ENCODE measurements at regions not wholly inside any gene's neighbourhood (a gene's known extent, or its start where the extent isn't known, plus 50 kb on each side); places are given as distances from the start of the nearest gene placed in this dataset.

DNA sequence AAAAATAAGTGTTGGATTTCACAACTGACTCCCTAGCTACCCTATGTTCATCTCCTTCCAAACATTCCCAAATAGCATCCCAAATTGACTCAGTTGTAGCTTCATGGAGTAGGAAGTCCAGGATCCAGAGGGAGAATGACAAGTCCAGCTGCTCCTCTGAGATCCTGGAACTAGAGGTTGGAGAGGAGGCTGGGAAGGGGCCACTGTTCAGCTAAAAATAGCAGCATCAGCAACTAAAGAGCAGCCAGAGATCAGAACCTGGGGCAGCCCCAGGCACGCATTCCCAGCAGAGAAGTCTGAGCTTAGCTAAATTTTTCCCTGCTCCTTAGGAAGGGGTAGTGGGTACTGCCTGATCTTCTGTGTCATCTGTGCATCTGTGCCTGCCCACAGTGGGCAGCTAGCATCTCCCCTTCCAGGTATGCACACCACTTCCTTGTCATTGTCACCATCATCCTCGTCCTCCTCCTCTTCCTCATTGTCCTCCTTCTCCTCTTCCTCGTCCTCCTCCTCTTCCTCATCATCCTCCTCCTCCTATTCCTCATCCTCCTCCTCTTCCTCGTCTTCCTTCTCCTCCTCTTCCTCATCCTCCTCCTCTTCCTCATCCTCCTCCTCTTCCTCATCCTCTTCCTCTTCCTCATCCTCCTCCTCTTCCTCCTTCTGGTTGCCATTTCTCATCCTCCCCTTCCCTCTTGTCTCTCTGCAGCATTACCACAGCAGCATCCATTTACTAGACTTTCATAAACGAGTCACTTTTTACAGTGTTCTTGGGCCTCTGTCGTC is 152.3 kb upstream of the ROPN1 start:
- Histone ChIP-seq H3K4me1 (ENCODE audit: control insufficient read depth in 4 of 4, insufficient read depth in 4 of 4, low read length in 3 of 4) (no peaks in the 10 kb centered on the region), H3K4me3 (ENCODE audit: low read depth in 1 of 3, low read length in 3 of 3) (no peak overlapping the region), H3K9ac (ENCODE audit: low read depth in 1 of 2, low read length in 2 of 2) (no peak overlapping the region), H3K27ac (ENCODE audit: low read depth in 1 of 2, low read length in 2 of 2) (no peak overlapping the region), H3K36me3 (ENCODE audit: control insufficient read depth in 4 of 4, insufficient read depth in 3 of 4, low read depth in 1 of 4, low read length in 3 of 4) (no peaks in the 10 kb centered on the region), H3K27me3 (ENCODE audit: control insufficient read depth in 4 of 4, insufficient read depth in 4 of 4, low read length in 3 of 4) (no peaks in the 10 kb centered on the region), H3K9me3 (ENCODE audit: control insufficient read depth in 4 of 4, low read length in 3 of 4) (no peaks in the 10 kb centered on the region)
- TF ChIP-seq, protein P1, sequence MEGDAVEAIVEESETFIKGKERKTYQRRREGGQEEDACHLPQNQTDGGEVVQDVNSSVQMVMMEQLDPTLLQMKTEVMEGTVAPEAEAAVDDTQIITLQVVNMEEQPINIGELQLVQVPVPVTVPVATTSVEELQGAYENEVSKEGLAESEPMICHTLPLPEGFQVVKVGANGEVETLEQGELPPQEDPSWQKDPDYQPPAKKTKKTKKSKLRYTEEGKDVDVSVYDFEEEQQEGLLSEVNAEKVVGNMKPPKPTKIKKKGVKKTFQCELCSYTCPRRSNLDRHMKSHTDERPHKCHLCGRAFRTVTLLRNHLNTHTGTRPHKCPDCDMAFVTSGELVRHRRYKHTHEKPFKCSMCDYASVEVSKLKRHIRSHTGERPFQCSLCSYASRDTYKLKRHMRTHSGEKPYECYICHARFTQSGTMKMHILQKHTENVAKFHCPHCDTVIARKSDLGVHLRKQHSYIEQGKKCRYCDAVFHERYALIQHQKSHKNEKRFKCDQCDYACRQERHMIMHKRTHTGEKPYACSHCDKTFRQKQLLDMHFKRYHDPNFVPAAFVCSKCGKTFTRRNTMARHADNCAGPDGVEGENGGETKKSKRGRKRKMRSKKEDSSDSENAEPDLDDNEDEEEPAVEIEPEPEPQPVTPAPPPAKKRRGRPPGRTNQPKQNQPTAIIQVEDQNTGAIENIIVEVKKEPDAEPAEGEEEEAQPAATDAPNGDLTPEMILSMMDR (IDR thresholded peaks at IDR 0.05; ENCODE audit: low read depth, low read length, missing input control): no peak
- TF ChIP-seq YY1 (IDR thresholded peaks at IDR 0.05): no peak
- TF ChIP-seq, protein P2, sequence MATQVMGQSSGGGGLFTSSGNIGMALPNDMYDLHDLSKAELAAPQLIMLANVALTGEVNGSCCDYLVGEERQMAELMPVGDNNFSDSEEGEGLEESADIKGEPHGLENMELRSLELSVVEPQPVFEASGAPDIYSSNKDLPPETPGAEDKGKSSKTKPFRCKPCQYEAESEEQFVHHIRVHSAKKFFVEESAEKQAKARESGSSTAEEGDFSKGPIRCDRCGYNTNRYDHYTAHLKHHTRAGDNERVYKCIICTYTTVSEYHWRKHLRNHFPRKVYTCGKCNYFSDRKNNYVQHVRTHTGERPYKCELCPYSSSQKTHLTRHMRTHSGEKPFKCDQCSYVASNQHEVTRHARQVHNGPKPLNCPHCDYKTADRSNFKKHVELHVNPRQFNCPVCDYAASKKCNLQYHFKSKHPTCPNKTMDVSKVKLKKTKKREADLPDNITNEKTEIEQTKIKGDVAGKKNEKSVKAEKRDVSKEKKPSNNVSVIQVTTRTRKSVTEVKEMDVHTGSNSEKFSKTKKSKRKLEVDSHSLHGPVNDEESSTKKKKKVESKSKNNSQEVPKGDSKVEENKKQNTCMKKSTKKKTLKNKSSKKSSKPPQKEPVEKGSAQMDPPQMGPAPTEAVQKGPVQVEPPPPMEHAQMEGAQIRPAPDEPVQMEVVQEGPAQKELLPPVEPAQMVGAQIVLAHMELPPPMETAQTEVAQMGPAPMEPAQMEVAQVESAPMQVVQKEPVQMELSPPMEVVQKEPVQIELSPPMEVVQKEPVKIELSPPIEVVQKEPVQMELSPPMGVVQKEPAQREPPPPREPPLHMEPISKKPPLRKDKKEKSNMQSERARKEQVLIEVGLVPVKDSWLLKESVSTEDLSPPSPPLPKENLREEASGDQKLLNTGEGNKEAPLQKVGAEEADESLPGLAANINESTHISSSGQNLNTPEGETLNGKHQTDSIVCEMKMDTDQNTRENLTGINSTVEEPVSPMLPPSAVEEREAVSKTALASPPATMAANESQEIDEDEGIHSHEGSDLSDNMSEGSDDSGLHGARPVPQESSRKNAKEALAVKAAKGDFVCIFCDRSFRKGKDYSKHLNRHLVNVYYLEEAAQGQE (IDR thresholded peaks at IDR 0.05): no peak
- no peak for TF ChIP-seq FOXA1 (IDR thresholded peaks at IDR 0.05)
- no peak for TF ChIP-seq TAF1 (conservative IDR thresholded peaks at IDR 0.05)
- TF ChIP-seq HNF4G (IDR thresholded peaks at IDR 0.05): no peak
- TF ChIP-seq SP1 (IDR thresholded peaks at IDR 0.05): no peak
- TF ChIP-seq FOXA2 (IDR thresholded peaks at IDR 0.05): no peak
- no peak for TF ChIP-seq GABPA (IDR thresholded peaks at IDR 0.05 in 1 of 2, conservative IDR thresholded peaks at IDR 0.05 in 1 of 2)
- TF ChIP-seq RXRA (IDR thresholded peaks at IDR 0.05): no peak
- TF ChIP-seq RAD21 (IDR thresholded peaks at IDR 0.05): no peak
- TF ChIP-seq HNF4A (conservative IDR thresholded peaks at IDR 0.05): no peak
- TF ChIP-seq, protein P3, sequence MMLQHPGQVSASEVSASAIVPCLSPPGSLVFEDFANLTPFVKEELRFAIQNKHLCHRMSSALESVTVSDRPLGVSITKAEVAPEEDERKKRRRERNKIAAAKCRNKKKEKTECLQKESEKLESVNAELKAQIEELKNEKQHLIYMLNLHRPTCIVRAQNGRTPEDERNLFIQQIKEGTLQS (IDR thresholded peaks at IDR 0.05): no peak
- TF ChIP-seq NR2F2 (IDR thresholded peaks at IDR 0.05): no peak
- TF ChIP-seq, protein P4, sequence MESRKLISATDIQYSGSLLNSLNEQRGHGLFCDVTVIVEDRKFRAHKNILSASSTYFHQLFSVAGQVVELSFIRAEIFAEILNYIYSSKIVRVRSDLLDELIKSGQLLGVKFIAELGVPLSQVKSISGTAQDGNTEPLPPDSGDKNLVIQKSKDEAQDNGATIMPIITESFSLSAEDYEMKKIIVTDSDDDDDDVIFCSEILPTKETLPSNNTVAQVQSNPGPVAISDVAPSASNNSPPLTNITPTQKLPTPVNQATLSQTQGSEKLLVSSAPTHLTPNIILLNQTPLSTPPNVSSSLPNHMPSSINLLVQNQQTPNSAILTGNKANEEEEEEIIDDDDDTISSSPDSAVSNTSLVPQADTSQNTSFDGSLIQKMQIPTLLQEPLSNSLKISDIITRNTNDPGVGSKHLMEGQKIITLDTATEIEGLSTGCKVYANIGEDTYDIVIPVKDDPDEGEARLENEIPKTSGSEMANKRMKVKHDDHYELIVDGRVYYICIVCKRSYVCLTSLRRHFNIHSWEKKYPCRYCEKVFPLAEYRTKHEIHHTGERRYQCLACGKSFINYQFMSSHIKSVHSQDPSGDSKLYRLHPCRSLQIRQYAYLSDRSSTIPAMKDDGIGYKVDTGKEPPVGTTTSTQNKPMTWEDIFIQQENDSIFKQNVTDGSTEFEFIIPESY (IDR thresholded peaks at IDR 0.05): no peak
- WGBS: 76% methylated on average over 6 of the region's 6 CpGs
- DNase-seq (ENCODE audit: low spot score): no peak

DNA sequence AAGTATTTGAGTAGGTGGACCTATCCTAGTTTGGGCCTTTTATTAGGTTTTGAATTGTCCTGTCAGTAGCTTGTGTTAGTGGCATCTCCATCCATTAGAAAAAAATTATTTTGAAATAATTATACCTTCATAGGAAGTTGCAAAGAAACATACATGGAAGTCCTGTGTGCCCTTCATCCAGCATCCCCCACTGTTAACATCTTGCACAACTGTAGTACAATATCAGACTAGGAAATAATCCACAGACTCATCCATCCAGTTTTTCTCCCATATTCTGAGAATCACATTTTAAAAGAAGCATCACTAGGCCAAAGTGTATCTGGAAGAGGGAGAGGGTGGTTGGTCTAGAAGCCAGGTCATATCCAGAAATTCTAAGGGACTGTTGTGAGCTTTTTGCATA is 155.5 kb upstream of the ROPN1 start:
- H3K4me3 ChIP-seq (ENCODE audit: low read depth in 1 of 3, low read length in 3 of 3): no peak overlapping the region
- no peak overlapping the region for H3K9ac ChIP-seq (ENCODE audit: low read depth in 1 of 2, low read length in 2 of 2)
- H3K4me1 ChIP-seq (ENCODE audit: control insufficient read depth in 4 of 4, insufficient read depth in 4 of 4, low read length in 3 of 4): no peaks in the 10 kb centered on the region
- no peaks in the 10 kb centered on the region for H3K9me3 ChIP-seq (ENCODE audit: control insufficient read depth in 4 of 4, low read length in 3 of 4)
- H3K27me3 ChIP-seq (ENCODE audit: control insufficient read depth in 4 of 4, insufficient read depth in 4 of 4, low read length in 3 of 4): no peaks in the 10 kb centered on the region
- no peaks in the 10 kb centered on the region for H3K36me3 ChIP-seq (ENCODE audit: control insufficient read depth in 4 of 4, insufficient read depth in 3 of 4, low read depth in 1 of 4, low read length in 3 of 4)
- no peak overlapping the region for H3K27ac ChIP-seq (ENCODE audit: low read depth in 1 of 2, low read length in 2 of 2)
- DNase-seq (ENCODE audit: low spot score): no peak
- TF ChIP-seq, protein P5, sequence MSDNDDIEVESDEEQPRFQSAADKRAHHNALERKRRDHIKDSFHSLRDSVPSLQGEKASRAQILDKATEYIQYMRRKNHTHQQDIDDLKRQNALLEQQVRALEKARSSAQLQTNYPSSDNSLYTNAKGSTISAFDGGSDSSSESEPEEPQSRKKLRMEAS (IDR thresholded peaks at IDR 0.05): no peak
- TF ChIP-seq EGR1 (IDR thresholded peaks at IDR 0.05; ENCODE audit: low read depth in 2 of 2) (no peak), HNF4A (conservative IDR thresholded peaks at IDR 0.05) (no peak), JUND (IDR thresholded peaks at IDR 0.05) (no peak), YY1 (IDR thresholded peaks at IDR 0.05) (no peak), TAF1 (conservative IDR thresholded peaks at IDR 0.05) (no peak)
- TF ChIP-seq, protein P3 (IDR thresholded peaks at IDR 0.05): no peak
- TF ChIP-seq, protein P4 (IDR thresholded peaks at IDR 0.05): no peak
- TF ChIP-seq, protein P2 (IDR thresholded peaks at IDR 0.05): no peak

Measured in liver (tissue), 8 donors.